NK-92 treated with Interleukin-12 subunit alpha and Interleukin-12 subunit beta, amount 100 ng/mL, for 24 hours (cell line): ENCODE measurements at regions not wholly inside any gene's neighbourhood (a gene's known extent, or its start where the extent isn't known, plus 50 kb on each side); places are given as distances from the start of the nearest gene placed in this dataset.
"Not testable (repeated sequence)": the region's sequence is repeated elsewhere in the genome, so short reads cannot be mapped to it uniquely, and the experiment has no call there.

Source experiments
- DNase-seq: peaks from one replicate; lab custom pipeline; 2025; lab: John Stamatoyannopoulos, UW

DNA sequence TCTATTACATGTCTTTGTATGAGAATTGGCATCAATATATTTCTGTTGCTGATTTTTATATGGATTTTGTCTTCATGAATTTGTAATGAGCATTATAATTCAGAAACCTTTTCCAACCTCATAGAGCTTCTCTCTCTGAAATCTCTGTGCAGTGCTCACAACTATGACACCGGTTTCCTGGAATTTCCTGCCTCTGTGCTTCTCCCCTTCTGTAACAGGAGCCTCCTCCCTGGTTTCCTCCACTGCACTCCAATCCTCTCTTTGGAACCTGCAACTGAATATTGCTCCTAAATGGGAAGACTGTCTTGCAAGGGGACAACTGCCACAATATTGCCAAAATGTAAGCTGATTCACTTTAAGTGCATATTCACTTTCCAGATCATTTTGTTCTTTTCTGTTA lies 1147.9 kb downstream of the UQCRFS1 start:
- no peak for DNase-seq

DNA sequence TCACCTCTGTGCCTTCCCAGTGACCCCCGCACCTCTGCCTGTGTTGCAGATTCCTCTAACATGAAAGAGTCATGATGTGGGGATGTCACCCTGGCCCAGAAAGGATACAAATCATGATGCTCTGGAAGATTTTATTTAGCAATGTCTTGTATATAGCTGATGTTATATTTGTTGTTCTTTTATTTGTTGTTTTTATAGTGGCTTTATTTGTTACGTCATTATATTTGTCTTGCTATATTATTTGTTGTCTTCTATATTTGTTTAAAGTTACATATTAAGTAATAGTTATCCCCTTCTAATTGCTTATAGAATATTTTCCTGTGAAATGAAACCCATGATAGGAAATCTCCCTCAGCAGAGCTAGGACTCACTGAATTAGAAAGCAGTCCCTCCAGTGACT lies 1149.2 kb downstream of the UQCRFS1 start:
- DNase-seq, result no peak

DNA sequence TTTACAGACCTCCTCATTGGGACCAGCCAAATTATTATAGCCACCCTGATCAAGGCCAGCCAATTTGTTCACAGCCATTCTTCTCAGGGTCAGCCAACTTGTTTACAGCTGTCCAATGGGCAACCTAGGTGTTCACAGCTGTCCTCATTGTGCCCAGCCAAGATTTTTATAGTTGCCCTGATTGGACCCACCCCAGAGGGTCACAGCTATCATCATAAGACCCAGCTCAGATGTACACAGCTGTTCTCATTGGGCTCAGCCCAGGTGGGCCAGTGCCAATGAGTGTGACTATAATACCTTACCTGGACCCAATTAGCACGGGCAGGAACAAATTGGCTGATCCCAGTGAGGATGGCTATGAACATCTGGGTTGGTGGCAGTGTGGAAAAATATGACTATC lies 1151.8 kb downstream of the UQCRFS1 start:
- DNase-seq, result no peak

DNA sequence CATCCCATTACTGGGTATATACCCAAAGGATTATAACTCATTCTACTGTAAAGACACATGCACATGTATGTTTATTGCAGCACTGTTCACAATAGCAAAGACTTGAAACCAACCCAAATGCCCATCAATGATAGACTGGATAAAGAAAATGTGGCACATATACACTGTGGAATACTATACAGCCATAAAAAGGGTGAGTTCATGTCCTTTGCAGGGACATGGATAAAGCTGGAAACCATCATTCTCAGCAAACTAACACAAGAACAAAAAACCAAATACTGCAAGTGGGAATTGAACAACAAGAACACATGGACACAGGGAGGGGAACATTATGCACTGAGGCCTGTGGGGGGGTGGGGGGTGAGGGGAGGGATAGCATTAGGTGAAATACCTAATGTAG lies 1155.9 kb downstream of the UQCRFS1 start:
- DNase-seq, result not testable (repeated sequence)

DNA sequence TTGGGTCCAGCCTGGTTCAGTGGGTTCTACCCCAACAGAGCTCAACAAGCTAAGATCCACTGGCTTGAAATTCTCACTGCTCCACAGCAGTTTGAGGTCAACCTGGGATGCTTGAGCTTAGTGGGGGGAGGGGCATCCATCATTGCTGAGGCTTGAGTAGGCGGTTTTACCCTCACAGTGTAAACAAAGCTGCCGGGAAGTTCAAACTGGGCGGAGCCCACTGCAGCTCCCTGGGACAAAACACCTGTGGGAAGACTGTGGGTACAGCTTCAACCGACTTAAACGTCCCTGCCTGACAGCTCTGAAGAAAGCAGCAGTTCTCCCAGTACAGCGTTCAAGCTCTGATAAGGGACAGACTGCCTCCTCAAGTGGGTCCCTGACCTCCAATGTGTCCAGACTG lies 1161.9 kb downstream of the UQCRFS1 start:
- DNase-seq, result no peak

DNA sequence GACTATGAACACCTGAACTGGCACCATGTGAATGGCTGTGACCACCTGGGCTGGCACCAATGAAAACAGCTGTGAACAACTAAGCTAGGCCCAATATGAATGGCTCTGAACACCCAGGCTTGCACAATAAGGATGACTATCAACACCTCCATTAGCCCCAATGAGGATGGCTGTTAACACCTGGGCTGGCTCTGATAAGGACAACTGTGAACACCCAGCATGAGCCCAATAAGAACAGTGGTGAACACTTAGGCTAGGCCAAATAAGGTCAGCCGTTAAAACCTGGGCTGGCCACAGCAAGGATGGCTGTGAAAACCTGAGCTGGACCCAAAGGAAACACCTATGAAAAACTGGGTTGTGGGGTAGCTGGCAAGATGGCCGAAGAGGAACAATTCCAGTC lies 1163.1 kb downstream of the UQCRFS1 start:
- DNase-seq, result no peak

DNA sequence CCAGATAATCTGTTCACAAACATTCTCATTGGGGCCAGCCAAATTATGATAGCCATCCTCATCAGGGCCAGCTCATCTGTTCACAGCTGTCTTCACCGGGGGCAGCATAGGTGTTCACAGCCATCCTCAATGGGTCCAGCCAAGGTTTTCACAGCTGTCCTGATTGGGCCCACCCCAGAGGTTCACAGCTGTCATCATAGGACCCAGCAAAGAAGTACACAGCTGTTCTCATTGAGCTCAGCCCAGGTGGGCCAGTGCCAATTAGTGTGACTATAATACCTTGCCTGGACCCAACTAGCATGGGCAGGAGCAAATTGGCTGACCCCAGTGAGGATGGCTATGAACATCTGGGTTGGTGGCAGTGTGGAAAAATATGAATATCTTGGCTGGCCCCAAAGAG lies 1166.0 kb downstream of the UQCRFS1 start:
- no peak for DNase-seq

DNA sequence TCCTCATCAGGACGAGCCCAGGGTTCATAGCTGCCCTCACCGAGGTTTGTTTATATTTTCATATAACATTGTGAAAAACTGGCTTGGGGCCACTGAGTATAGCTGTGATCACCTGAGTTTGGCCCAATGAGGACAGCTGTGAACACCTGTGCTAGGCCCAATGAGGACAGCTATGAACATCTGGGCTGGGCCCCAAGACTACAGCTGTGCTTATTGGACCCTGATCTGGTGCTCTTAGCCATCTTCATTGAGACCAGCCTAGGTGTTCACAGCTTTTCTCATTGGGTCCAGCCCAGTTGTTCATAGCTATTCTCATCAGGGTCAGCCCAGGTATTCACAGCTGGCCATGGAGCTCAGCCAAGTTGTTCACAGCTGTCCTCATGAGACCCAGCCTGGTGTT lies 1167.3 kb downstream of the UQCRFS1 start:
- no peak for DNase-seq

DNA sequence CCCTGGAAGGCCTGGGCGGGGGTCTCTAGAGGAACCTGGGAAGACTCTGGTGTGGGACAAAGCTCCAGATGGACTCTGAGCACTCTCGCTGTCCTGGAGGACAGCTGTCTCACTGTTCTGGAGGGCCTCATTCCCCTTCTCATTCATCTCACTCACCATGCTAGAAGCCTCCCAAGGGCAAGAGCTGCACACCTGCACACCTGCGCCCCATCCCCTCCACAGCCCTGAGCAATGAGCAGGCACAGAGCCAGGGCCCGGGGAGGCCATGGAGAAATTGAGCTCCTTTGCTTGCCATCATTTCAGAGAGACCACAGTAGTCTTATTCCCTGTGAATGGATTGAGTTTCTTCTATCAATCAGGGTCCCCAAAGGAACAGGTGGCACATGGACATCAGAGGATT lies 1168.5 kb downstream of the UQCRFS1 start:
- no peak for DNase-seq

DNA sequence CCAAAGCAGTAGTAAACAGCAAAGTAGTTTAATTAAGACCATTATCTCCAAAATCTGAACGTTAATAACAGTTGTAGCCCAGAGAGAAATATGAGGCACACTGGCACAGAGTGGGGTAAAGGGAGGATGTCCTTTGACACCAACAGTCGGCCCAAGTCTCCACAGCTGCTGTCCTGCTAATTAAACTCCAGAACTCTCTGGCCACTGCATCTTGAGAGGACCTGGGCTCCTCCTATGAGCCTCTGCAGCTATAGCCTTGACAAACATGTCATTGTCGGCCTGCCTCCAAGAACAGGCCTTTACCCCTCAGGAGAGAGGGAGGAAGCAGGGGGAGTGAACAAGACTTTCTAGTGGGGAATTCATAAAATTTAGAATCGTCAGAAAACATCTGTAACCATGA lies 1170.4 kb downstream of the UQCRFS1 start:
- DNase-seq, result no peak

DNA sequence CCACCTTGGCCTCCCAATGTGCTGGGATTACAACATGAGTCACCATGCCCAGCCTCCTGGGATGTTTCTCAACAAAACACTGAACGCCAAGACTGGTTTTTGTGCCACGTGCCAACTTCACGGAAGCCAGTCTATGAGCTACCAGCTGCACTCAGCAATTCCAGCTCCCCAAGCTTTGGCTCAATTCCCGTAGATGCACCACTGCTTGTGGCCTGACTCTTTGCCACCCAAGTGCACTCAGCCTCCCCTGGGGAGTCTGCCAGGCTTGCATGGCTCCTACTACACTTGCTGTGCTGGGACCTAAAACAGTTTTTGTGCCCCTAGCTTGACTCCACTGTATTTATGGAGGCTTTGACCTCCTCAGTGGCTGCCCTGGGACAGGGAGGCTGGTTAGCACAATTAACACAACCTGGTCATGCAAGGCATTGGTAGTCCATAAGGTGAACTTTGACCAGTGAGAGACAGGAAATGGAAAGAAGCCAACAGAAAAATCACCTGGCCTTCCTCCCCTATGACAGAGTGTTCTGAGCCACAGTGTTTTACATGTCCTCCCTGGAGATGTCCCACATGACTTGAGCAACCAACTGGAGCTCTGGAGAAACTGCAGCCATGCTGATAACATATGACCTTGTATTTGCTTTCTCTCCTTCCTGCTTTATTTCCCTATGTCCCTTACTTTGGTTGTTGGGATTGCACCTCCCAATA lies 1173.1 kb downstream of the UQCRFS1 start:
- DNase-seq, result no peak

DNA sequence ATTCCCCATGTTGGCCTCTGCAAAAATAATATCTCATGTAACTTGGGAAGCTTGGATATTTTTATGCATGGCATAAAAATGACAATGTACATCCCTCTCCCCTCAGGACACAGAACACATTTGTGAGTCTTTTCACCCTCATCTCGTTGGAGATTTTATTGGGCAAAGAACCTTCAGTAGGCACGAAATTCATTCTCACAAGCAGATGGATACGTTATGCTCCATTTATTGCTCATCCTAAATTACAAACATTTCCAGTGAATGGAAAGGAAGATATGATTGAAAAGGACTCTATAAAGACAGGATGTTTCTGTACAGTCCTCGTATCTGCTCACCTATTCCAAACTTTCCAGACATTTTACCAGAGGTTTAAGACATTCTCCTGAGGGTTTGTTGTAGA lies 1175.8 kb downstream of the UQCRFS1 start:
- DNase-seq, result no peak

DNA sequence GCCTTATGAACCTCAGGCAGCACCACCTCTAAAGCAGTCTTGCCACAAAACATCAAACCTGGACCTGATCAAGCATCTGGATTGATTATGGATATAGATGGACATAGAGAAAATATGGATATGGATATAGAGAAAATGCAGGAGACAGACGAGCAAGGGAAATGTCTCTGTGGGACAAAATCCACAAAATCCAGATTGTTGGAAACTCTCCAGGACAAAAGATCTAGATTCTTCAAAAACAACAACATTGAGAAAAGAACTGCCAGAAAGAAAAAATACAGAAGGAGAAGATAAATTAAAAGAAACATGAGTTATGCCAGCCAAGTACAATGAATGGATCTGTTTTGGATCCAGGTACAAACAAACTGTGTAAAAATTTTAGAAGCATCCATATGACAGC lies 1176.5 kb downstream of the UQCRFS1 start:
- DNase-seq, result no peak

DNA sequence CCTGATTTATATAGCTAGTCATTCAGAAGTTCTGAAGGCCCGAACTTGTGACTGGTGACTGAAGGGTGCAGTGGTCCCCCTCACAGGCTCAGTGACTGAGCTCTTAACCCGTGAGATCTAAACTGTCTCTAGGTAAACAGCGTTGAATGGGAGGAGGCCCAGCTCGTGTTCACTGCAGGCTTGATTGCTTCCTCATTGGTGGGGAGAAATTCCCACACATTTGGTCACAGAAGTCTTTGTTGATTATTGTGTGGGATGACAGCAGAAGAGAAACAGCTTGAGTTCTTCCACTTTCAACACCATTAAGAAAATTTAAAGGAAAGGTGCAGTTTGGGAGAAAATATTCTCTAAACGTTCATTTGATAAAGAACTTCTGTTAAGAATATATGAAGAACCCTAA lies 1178.0 kb downstream of the UQCRFS1 start:
- DNase-seq, result no peak

DNA sequence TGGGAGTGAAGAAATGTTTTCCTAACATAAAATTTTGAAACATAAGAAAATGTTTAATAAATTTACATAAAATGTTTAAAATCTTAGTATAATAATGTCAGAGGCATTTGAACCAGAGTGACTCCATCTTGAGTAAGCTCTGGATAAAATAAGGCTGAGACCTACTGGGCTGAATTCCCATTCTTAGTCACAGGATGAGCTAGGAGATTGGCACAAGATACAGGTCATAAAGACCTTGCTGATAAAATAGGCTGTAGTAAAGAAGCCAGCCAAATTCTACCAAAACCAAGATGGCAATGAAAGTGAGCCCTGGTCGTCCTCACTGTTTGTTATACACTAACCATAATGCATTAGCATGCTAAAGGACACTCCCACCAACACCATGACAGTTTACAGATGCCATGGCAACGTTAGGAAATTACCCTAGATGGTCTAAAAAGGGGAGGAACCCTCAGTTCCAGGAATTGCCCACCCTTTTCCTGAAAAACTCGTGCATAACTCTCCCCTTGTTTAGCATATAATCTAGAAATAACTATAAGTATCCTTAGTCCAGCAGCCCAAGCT lies 1184.0 kb downstream of the UQCRFS1 start:
- DNase-seq, result no peak

DNA sequence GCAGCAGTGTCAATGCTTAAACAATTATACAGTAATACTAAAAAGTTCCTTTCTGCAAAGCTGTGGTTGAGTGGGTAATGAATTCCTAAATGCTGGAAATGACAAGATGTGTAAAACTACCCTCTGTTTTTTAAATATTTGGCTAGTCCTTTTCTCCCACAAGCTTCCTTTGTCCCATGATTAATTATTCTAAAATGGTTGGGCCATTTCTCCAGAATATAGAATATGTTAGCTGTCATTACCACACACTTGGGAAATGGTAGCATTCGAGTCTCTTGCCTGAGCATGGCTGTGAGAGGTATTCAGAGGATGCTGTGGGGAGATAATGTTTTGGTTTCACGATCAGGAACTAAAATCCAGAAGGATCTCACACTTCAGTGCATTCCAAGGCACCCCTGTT lies 1185.8 kb downstream of the UQCRFS1 start:
- DNase-seq, result no peak

DNA sequence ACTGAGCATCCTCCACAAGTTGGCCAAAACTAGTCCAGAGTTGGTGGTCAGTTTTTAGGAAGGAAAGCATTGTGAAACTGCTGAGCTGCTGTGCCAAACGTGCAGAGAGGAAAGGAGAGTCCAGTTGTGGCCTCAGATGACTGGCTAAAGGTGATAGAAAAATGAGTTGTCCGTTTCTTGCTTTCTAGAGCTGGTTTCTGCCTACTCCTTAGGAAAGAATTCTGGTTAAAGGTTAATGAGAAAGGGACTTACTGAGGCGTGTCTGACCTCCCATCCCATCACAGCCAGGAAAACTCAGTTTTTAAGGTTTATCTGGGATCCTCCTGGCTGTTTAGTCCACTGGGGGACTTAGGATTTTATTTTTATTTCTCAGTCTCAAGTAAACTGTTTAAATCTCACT lies 1186.3 kb downstream of the UQCRFS1 start:
- DNase-seq, result no peak

DNA sequence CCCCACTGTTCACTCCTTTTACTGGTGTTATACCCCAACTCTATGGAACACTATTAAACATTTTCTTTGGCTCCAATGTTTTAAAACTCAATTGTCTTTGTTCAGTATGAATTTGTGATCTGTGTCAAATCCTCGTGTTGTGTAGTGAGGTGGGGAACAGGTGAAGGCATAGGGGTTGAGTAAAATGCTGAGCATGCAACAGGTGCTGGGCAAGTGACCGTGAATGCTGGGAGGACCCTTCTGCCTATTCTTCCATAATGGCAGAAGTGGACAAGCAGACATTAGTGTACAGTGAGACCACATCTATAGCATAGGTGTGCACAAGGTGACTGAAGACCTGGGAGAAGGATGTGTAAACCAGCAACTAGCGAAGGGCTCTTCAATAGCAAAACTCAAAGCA lies 1188.0 kb downstream of the UQCRFS1 start:
- no peak for DNase-seq

DNA sequence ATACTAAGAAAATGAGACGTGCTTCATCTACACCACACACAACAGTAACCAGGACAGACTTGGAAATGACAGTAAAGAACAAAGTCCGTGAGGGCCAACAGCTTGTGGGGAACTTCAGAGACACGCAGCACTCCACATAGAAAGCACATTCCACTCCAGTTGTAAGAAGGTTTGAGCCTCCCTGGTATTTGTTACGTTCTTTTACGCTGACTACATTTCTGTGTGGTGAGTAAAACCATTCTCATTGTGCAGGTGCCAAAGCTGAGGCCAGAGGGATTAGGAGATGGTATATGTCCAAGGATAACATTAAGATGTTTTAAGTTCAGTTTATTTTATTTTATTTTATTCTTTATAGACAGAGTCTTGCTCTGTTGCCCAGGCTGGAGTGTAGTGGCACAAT lies 1189.9 kb downstream of the UQCRFS1 start:
- DNase-seq, result no peak

DNA sequence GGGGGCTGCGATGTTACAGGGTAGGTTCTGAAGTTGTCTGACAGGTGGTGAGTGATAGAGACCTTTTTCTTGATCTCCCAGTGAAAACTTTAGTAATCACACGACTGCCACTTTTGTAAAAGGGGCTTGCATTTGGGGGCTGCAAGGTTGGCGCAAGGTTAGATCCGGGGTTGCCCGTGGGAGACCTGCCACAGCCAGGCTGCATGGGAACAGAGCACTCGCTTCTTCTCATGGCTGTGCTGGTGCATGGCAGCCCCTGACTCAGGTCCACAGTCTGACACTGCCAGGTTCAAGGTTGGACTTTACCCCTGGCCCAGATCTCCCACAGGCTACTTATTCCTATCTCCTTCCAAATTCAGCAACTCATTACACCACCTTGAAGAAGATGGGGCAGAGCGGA lies 1190.4 kb downstream of the UQCRFS1 start:
- DNase-seq, result no peak

DNA sequence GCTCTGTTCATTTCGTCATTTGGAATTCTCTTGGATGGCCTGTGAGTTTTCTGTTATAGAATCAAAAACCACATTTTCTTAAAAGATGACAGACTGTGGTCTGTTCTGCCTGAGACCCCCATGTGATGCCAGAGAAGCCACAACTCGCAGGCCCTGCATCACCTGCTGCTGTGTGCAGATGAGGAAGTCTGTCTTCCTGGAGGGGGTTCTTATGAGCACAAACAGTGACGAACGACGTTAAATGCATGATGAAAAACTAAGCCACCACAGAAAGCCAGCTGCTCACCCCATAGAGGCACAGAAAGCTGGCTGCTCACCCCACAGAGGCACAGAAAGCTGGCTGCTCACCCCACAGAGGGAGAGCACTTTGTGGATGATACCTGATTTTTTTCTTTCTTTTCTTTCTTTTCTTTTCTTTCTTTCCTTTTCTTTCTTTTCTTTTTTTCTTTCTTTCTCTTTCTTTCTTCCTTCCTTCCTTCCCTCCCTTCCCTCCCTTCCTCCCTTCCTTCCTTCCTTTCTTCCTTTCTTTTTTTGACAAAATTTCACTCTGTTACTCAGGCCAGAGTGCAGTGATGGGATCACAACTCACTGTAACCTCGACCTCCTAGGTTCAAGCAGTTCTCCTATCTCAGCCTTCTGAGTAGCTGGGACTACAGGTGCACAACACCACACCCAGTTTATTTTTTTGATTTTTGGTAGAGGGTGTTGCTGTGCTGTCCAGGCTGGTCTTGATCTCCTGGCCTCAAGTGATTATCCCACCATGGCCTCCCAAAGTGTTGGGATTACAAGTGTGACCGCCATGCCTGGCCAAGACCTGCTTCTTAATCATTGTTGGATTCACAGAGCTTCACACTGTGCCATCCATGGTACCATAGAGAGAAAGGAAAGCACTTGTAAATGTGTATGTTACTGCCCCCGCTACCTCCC lies 1191.4 kb downstream of the UQCRFS1 start:
- no peak for DNase-seq

DNA sequence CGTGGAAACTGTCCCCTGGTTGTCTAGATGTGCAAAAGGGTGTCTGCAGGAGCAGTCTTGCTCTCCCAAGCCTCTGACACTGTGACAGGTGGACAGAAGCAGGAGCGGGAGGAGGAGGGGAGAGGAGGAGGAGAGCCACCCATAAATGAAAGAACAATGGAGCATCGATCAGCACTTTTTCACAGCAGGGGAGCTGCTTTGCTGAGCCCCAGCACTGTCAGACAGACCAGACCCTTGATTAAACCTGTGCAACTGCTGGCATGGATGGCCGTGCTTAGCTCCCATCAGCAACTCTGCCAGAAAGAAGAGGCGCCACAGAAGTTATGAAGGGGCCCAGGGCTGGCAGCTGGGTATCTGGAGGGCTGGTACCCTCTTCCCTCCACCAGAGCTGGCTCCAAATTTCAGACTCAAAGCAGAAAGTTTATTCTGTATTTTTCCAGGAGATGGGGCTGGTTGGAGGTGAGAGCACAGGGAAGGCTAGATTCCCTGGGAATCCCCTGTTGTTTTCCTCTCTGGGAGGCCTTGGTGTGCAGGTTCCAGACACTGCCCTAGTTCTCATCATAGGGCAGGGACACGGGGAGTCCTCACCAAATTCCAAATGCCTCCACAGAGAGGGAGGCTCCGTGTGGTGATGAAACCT lies 1192.2 kb downstream of the UQCRFS1 start:
- no peak for DNase-seq

DNA sequence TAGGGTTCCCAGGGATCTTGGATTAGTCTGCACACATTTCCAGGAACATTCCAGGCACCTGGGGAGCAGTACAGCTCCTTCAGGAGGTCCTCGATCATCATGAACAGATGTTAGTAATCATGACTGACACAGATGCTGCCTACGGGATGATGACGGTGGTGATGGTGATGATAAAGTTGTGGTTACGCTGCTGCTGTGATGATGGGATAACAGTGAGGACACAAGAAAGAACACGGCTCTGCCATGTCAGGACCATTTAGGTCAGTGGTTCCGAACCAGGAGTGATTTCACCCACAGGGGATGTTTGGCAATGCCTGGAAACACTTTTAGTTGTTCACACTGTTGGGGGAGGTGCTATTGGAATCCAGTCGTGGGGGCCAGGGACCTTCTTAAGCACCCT lies 1193.0 kb downstream of the UQCRFS1 start:
- no peak for DNase-seq
